Psoas muscle (tissue), 7 donors: ENCODE measurements at regions not wholly inside any gene's neighbourhood (a gene's known extent, or its start where the extent isn't known, plus 50 kb on each side); places are given as distances from the start of the nearest gene placed in this dataset.

ENCODE experiments used
- ATAC-seq, 4 donors: fragments of 200-7000 bp; cut with Tn5 transposase; one replicate each; pipeline ENCODE4 v1.9.1; 2020; ENCODE audit warnings: moderate library complexity in 3 of 4, mild to moderate bottlenecking in 2 of 4
- DNase-seq, 2 donors: peaks; one replicate each; pipeline ENCODE4 v3.0.0-alpha.2; 2020
- H3K27ac ChIP-seq: fragments of 200-600 bp; one replicate; pipeline ENCODE4 v1.8.0; 2022
- H3K27me3 ChIP-seq, 3 donors: fragments of 200-600 bp in 1 of 3; one replicate each; pipeline versions ENCODE4 v1.6.1 to v1.8.0; 2013 to 2022; ENCODE audit warnings: low read length in 2 of 3, mild to moderate bottlenecking in 2 of 3, moderate library complexity in 1 of 3; ENCODE audit not compliant: insufficient read depth in 3 of 3
- H3K36me3 ChIP-seq, 2 donors: fragments of 200-600 bp in 1 of 2; one replicate each; pipeline versions ENCODE4 v1.6.1 to v1.8.0; 2013 to 2022; ENCODE audit warnings: low read depth in 1 of 2, mild to moderate bottlenecking in 1 of 2, moderate library complexity in 1 of 2; ENCODE audit not compliant: insufficient read depth in 1 of 2
- H3K4me1 ChIP-seq: fragments of 200-600 bp; one replicate; pipeline ENCODE4 v1.8.0; 2022
- H3K4me3 ChIP-seq: fragments of 200-600 bp; one replicate; pipeline ENCODE4 v1.8.0; 2022; ENCODE audit warnings: mild to moderate bottlenecking
- H3K9me3 ChIP-seq: fragments of 200-600 bp; one replicate; pipeline ENCODE4 v1.8.0; 2022
- CTCF ChIP-seq: fragments of 200-600 bp; IDR thresholded peaks from one replicate; pipeline ENCODE4 v1.8.0; 2022; ENCODE audit warnings: antibody characterized with exemption
- WGBS, 3 donors: extraction: QIAGEN DNeasy Blood & Tissue Kit; methylation state at CpG; one replicate each; pipeline versions ENCODE4 v1.1.6 to v1.1.7; 2013; 5-methylcytosine and 5-hydroxymethylcytosine counted together
- intact Hi-C, 2 donors: fragments of 100-400 bp; cut with DNase I; formaldehyde crosslinking; loops; one replicate each; pipeline versions ENCODE4 v1.11.0 to v1.14.2; 2022
- donor health status: healthy with polysubstance abuse.
- donor health status: DM: no; HTN: no; CAD: no; lungs with moderate emphysema.
- donor health status: Bipolar disorder and iron deficiency.
- donor health status: healthy.
- donor health status: DM: yes; HTN: yes; CAD: no.
- donor health status: DM: no; HTN: no; CAD: no.
- donor health status: DM: yes; HTN: yes; CAD: no.

GRCh38 chrX:41973208-41973607, 49.9 kb upstream of the CASK start:
- intact Hi-C loops, result no loop called here
- no peaks in the 10 kb centered on the region for H3K9me3 ChIP-seq

More at GRCh38 chrX:41973208-41973607, 49.9 kb upstream of the CASK start:
- no peak for ATAC-seq
- no peak for TF ChIP-seq CTCF
- DNase-seq, result no peak
- H3K4me3 ChIP-seq, result no peak overlapping the region
- H3K36me3 ChIP-seq, result no peaks in the 10 kb centered on the region
- no peak overlapping the region for H3K27ac ChIP-seq
- H3K27me3 ChIP-seq, result peaks cover 0 to 10% (median 0%) of the 10 kb centered on the region in 3 donors
- no peaks in the 10 kb centered on the region for H3K4me1 ChIP-seq
- WGBS, 3 donors, result 79 to 90% (median 89%) methylated on average over 2 of the region's 2 CpGs
